IPS DF 19.7 (cell line): ENCODE measurements at regions not wholly inside any gene's neighbourhood (a gene's known extent, or its start where the extent isn't known, plus 50 kb on each side); places are given as distances from the start of the nearest gene placed in this dataset.

ENCODE experiments used
- DNase-seq: peaks from one replicate; pipeline ENCODE4 v3.0.0-alpha.2; 2013; ENCODE audit warnings: low read depth, low spot score

DNA sequence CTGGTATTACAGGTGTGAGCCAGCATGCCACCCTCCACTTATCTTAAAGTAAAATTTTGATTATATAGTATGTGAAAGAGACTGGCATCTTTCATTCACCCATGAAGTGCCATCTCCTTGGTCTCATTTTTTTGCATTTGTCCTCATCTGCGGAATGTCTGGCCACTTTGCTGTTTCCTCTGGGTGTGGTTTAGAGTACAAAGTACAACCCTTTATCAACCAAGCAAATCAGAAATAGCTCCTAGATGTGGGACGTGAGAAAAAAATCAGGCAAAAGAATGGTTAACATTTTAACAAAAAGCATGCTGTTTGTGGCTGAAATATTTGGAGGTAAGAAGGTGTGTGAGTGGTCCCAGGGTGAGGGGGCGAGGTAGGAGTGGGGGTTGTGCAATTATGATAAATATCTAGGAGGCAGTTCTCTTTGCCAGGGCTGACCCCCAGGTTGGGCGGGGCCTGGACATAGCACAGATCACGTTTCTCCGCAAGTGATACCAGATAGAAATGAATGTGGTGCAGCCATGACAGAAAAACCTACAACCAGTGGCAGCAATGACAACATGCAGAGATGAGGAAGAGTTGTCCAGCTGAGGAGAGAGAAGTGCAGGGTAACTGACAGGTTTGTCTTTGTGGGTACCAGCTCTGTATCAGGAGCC, 115.8 kb upstream of the SERTAD2 start:
- no peak for DNase-seq

DNA sequence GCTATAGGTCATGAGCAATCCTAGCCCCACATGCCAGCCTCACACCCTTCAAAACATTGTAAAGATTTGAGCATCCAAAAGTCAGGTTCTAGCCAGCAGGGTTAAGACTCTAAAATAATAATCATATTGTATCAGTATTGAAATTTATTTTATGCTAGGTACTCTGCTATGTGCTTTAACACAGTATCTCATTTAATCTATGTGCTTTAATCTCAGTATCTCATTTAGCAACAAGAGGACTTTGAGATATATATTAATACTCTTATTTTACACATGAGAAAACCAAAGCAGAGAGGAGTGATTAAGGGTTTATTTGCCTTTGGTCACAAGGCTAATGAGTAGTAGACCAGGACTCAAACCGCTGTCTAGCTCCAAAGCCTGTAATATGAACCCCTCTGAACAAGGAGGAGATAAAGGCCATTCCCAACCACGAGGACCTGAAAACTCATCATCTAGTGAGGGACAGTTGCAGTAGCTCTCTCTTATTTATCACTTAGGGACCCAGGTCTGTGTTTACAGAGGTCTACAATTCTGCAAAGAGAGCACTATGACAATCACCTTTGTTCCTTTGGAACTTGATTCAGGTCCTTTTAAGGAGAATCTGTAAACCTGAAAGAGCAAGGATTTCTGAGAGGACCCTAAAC, 116.5 kb upstream of the SERTAD2 start:
- no peak for DNase-seq

DNA sequence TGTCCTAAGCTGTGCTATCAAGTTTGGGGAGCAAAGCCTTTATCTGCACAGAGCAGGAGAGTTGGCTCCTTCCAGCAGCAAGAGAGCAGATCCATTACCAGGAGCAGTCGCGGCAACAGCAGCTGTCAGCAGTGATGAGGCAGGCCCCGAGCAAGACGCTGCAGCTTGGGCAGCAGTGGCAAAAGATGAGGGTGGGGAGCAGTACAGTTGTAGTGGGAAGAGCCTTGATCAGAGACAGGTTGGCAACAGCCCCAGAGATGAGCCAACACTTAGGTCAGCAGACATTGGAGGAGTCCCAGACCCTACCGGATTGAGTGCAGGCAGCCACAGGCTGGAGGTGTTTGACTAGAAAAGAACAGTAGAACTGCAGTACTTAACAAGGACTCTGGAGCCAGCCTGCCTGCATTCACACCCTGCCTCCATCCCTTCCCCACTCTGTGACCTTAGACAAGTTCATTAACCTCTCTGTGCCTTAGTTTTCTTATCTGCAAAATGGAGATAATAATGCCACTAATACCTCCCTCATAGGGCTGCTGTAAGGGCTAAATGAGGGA, 117.1 kb upstream of the SERTAD2 start:
- DNase-seq: no peak

DNA sequence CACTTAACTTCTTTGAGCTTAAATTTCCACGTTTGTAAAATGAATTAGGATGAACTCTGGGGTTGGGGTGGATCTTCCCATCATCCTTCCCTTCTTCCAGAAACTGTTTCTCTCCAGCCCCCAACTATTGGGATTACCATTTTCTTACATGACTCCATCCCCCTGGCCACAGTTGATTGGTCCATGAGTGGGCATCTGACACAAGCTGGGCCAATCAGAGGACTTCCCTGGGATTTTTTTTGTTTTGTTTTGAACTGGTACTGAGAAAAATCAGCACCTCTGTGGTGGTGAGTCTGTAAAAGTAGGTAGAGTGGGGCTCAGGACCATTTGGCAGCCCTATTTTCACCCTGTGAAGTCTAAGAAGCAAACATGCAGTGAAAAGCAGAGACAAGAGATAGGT, 118.0 kb upstream of the SERTAD2 start:
- no peak for DNase-seq

DNA sequence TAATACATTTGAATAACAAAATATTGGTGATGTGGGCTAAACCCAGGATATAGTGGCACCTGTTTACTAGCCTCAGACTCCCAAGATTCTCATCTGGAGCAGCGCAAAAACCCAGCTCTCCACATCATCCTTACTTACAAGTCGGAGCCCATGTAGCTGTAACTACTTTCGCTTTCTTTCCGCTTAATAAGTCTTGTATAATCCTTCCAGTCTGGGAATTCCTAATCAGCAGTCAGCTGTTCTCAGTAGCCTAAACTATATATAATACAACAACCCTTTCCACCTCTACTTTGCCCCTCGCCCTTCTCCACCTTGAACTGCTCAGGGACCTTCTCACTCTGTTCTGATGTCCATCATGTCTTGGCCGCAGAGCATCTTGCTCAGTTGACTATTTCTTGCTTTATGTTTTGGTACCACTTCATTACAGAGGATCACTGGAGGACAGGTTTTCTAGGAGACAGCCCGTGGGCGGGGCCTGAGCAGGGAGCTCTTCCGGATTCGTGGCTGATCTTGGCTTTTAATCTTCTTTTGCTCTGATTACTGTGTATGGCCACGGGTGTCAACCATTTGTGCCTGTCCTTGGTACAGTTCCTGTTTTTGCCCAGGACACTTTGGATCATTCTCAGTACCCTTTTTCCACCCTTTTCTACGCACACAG, 119.9 kb upstream of the SERTAD2 start:
- DNase-seq: no peak

DNA sequence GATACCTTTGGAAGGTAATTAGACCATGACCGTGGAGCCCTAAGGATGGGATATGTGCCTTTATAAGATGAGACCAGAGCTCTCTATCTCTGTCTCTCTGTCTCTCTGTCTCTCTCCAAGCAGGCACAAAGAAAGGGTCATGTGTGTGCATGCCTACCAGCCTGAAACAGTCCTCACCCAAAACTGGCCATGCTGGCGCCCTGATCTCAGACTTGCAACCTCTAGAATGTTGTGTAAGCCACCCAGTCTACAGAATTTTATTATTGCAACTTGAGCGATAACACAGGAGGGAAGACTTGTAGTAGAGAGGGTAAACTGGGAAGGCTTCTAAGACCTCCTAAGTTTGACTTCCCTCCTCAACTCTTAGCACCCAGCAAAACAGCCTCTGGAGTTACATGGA, 124.1 kb upstream of the SERTAD2 start:
- no peak for DNase-seq

DNA sequence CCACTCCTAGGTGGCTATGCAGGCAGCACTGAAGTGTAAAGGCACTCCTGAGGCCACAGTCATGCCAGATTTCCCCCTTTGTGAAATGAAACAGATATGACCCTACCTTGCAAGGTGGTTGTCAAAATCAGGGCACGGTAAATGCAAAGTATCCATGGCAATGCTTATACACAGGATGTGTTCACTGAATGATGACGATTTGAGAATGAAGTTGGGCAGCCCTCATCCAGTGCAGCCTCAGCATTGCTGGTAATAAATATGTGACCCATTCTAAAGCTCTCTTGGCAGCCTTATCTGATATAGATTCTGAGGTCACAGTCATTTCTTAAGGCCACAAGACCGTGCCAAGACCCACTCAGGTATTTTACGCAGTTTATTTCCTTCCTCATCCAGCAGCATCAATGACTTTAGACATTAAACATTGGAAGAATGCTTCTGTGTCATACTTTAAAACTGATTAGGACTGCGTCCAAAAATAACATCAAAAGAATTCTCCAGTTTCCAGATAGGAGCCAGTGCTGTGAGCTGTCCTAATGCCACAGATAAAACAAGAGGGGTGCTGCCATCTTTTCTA, 125.5 kb upstream of the SERTAD2 start:
- no peak for DNase-seq

DNA sequence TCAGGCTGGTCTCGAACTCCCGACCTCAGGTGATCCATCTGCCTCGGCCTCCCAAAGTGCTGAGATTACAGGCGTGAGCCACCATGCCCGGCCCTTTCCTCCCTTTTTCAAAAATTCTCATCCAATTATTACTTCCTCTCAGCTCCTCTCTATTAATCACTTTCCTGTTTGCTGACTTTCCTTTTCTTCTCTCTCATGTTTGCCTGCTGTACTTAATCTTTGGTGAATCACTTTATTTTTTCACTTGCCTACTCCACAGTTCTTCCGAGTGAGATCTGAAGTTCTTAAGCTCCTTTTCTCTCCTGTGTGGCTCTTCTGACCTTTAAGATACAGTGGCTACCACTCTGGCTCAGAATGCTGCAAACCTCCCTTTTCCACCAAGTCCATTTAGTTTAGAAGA, 126.3 kb upstream of the SERTAD2 start:
- no peak for DNase-seq

DNA sequence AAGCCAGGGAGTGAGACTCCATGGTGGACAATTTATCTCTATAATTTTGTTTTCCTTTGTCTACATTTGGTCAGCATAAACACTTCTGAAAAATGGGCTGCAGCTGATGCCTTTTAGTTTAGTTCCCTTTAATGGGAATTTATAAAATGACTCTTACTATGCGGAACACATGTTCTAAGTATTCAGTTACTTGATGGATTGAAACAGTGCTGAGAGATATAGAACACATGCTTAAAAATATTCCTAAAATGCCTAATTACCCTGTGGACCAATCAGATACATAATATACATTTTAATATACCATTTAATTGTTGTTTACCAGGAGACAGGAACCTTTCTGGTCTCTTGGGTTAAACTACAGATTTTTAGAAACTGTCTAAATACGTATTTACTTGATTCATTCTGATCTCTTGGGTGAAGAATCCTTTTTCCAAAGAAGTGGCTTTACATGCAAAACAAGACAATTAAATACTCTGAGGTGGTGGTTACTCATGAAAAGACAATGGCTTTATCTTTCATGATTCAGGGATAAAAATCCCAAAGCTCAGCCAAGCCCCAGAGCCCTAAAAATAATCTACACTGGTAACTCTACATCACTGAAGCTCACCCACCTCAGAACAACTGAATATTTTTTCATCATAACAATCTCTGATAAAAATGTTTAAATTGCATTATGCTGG, 128.1 kb upstream of the SERTAD2 start:
- no peak for DNase-seq

DNA sequence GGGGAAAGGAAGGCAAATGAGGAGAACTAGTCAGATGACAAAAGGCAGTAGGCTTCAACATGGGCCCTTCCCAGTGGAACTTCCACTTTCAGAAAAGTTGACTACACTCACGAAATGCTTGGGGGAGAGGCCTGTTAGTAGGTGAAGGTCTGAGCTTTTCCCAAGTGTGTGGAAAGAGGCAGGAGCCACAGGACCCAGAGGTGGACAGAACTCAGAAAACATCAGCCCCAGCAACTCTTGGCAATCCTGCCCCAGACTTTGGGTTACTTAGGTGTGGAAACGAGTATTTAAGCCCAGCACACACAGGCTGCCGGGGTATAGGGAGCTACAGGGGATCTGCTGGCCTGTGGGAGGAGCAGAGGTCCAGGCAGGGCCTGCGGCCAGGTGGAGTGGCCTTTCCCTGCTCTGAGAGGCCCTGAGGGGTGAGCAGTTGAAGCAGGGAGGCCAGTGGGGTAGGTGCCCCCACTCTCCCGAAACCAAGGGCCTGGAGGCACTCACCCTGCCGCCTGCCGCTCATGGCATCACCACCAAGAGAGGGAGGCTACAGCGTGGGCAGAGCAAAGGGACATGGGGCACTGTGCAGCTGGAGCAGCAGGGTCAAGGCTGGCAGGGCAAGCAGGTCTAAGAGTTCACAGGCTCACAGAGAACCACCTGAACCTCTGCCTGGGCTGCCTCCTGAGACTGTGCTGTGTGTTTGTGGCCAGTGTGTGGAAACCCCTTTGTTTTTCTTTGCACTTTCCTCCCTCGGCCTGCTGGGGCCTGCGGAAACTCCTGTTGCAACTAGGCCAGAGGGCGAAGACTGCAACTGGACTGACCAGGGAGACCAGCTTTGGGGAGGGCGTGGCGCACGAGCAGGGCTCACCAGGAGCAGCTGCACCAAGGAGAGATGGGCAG, 130.7 kb upstream of the SERTAD2 start:
- no peak for DNase-seq

DNA sequence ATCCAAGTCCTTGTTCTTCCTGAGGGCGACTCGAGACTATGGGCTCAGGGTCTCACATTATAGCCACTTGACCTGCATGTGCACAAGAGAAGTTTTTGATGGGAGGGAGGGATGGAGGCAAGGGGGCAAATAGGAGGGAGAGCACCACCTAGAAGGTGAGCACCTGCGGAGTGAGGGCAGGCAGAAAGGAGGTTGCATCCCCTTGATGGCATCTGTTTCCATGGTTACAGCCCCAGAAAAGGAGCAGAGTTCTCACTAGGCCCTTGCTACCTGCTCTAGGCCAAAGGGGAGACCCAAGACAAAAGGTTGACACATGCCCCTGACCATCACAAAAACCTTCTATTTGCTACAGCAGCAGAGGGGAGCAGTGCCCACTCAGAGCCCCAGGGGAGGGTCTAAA, 131.5 kb upstream of the SERTAD2 start:
- DNase-seq: no peak

DNA sequence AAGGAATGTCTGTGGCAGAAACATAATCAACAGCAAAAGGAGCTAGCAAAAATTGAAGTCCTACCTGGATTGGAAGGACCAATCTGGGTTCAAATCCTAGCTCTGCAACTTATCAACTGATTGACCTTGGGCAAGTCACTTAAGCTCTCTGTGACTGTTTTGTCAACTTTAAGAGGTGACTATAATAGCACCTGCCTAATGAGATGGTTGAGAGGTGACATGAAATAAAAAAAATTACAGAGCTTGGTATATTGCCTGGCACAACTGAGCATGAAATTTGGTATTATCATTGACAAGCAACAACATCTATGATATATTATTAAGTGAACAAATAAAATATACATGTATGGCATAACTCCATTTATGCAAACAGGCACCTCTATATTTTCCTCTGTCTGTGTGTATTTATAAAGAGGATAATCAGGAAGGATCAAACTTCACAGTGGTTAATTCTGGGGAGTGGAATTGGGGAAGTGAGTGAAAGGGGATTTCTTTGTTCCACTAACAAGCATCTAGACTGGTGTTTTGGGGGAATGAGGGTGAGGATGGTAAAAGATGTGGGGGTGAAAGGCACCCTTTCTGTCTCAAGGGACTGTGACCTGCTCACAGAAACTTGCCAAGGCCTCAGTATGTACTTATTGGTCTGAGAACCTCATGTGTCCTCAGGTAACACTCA, 132.8 kb upstream of the SERTAD2 start:
- DNase-seq: no peak

DNA sequence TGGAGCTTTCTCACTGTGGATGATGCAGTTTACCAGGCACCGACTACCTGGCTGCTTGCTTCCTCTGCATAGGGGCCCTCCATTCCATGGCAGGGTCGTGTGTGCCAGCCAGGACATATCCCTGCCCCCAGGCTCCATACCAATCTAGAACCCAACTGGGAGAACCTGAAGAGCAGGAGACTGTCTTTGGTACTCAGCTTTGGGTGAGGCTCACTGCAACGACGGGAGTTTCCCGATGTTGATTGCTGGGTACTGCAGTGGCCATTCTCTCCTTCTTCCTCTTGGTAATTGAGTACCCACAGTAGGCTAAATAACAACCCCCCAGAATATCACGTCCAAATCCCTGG, 133.3 kb upstream of the SERTAD2 start:
- no peak for DNase-seq

DNA sequence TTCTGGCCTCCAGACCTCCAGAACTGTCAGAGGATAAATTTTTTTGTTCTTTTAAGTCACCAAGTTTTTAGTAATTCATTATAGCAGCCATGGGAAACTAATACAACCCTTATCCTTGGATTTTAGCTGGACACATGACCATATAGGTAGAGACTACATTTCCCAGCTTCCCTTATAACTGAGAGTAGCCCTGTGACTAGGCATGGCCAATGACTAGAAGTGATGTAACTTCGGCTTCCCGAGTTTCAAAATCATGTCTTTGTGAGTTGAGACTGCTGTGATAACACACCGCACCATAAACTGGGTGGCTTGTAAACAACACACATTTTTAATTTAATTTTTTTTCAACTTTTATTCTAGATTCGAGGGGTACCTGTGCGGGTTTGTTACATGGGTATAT, 134.0 kb upstream of the SERTAD2 start:
- no peak for DNase-seq

DNA sequence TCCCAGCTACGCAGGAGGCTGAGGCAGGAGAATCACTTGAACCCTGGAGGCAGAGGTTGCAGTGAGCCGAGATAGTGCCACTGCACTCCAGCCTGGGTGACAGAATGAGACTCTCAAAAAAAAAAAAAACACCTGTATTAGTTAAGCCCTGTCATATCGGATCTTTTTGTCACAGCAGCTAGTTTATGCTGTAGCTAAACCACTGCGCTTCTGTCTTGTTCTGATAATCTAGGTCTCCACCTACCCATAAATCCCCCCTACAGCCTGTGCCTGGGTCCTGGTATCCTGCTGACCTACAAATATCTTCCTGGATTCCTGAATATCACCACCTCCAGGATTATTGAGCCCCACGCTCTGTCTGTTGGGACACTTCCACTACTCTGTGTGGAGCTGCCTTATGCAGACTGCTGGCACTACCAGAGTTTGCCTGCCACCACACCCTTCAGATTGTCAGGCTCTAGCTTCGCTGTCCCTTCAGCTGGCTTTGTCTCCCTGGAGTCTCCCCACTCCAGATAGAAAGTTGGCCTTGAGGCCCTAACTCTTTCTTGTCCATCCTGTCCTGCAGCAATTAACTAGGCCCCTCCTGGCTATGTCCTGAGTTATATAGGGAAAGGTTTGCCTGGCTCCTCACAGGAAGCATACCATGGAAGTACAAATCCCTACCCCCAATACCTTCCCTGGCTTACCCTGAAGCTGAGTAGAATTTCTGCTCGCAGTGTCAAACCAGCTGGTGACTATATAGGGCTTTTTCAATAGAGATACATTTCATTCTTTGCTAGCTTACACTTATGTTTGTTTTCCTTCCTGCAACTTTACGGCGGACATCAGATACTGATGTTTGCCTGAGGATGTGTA, 136.0 kb upstream of the SERTAD2 start:
- DNase-seq: no peak

DNA sequence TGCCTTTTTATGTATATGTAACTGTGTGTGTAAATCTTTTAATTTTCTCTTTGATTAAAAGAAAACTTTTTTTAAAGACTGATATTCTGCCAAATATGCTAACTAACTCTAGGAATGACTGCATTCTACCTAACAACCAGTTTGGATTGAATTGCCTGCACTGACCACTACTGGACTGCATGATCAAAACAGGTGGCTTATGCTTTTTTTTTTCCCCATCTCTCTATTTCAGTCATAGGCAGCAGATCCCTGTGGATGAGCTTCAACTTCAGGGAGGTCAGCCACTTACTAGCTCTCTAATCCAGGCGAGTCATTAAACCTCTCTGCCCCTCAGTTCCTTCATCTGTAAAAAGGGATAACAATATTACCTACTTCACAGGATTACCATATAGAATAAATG, 138.6 kb upstream of the SERTAD2 start:
- no peak for DNase-seq

DNA sequence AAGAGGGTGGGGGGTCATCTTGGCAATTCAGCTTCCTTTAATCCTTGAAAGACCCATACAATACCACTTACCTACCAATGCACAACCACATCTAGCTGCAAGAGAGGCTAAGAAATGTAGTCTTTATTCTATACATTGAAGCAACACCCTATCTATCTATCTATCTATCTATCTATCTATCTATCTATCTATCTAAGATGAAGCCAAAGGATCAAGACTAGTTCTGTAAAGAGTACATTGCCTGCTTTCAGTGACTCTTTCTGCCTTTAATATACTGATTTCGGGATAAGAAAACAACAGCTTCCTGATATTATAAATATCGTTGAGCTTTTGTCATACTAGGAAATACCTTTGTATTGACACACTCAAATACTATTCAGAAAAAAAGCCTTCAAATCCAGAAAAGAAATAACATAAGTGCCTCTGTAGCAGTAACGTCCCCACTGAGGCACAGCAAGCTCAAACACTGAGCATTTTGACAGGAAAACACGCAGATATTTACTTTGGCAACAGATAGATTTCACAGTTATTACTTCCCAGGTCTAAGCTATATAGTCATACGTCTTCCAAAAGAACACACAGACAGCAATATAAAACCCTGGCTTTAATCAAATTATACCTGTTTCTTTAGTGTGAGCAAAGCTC, 139.4 kb upstream of the SERTAD2 start:
- DNase-seq: no peak

DNA sequence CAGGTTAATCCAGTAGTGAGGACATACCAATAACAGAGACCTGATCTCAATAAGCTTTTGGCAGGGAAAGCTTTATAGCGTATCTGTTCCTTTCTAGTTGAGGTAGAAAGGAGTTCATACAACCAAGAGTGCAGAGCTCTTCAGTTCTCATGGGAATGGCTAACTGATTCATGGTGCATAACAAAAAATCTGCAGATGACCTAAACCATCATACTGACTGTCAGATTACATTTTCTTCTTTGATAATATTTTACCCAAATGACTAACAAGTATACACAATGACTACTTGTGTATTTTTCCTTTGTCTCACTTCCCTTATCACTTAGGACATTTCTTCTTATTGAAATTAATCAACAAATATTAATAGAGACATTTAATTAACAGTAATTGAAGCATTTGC, 140.0 kb upstream of the SERTAD2 start:
- no peak for DNase-seq

DNA sequence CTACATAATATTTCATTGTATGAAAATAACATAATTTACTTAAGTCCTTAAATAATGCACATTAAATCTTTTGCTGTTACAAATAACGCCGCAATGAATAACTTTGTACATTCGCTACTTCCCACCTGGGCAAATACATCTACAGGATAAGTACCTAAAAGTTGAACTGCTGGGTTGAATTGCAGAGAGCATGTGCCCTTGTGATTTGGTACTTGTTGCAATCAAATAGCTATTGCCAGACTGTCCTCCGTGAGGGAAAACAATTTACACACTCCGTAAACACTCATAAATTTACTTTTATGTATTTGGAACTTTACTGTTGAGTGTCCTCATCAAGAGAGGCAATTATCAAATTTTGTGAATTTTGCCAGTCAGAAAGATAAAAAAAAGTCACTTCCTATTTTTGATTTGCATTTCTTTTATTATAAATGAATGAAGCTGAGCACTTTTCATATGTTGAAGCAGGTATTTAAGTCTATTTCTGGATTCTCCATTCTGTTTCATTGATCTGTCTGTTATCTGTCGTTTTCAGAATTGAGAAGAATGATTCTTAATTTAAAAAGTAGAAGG, 140.8 kb upstream of the SERTAD2 start:
- no peak for DNase-seq
